DOHH2 (cell line): ENCODE measurements at regions not wholly inside any gene's neighbourhood (a gene's known extent, or its start where the extent isn't known, plus 50 kb on each side); places are given as distances from the start of the nearest gene placed in this dataset.

Experiments used
- EZH2phosphoT487 ChIP-seq: fragments of 200-600 bp; sonication (generic); IDR thresholded peaks from 2 replicates; pipeline ENCODE4 v1.6.1; 2017; ENCODE audit warnings: borderline replicate concordance, mild to moderate bottlenecking, antibody characterized with exemption, low read length, moderate library complexity, mixed read lengths
- TF ChIP-seq, protein P1 (sequence below): fragments of 200-600 bp; sonication (generic); IDR thresholded peaks from one replicate; pipeline ENCODE4 v1.5.1; 2014; ENCODE audit warnings: antibody characterized with exemption, mild to moderate bottlenecking, low read depth, low read length; ENCODE audit not compliant: poor library complexity, severe bottlenecking

DNA sequence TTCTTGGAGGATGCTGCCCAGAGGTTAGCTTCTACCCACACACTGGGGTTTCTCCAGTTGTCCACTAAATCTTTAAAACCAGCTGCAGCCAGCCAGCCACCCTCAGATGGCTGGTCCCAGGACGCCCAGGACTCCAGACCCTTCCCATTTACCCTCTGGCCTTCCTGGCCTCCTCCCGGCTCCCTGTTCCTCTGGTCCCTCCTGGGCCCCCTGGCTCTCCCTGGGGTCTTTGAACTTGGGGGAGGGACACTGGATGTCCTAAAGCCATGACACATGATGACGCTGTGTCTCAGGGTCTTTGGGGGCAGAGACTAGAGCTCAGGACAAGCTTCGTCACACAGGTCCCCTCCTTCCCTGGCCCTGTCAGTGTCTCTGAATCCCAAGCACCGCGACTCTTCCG lies 201.1 kb upstream of the HDAC4 start:
- TF ChIP-seq, protein P1, sequence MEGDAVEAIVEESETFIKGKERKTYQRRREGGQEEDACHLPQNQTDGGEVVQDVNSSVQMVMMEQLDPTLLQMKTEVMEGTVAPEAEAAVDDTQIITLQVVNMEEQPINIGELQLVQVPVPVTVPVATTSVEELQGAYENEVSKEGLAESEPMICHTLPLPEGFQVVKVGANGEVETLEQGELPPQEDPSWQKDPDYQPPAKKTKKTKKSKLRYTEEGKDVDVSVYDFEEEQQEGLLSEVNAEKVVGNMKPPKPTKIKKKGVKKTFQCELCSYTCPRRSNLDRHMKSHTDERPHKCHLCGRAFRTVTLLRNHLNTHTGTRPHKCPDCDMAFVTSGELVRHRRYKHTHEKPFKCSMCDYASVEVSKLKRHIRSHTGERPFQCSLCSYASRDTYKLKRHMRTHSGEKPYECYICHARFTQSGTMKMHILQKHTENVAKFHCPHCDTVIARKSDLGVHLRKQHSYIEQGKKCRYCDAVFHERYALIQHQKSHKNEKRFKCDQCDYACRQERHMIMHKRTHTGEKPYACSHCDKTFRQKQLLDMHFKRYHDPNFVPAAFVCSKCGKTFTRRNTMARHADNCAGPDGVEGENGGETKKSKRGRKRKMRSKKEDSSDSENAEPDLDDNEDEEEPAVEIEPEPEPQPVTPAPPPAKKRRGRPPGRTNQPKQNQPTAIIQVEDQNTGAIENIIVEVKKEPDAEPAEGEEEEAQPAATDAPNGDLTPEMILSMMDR = no peak
- TF ChIP-seq EZH2phosphoT487 = no peak
